SK-N-SH (cell line): ENCODE measurements at regions not wholly inside any gene's neighbourhood (a gene's known extent, or its start where the extent isn't known, plus 50 kb on each side); places are given as distances from the start of the nearest gene placed in this dataset.

Experiments used
- ELF1 ChIP-seq: IDR thresholded peaks from 2 replicates; pipeline ENCODE4 v1.4.0; 2012
- EP300 ChIP-seq, 2 experiments: IDR thresholded peaks; 2 replicates each; pipeline versions ENCODE4 v1.4.0 to v1.6.1; 2012; ENCODE audit warnings: borderline replicate concordance in 1 of 2, low read depth in 1 of 2, low read length in 1 of 2
- FOSL2 ChIP-seq: IDR thresholded peaks from 2 replicates; pipeline ENCODE4 v1.4.0; 2012; ENCODE audit warnings: low read depth, mild to moderate bottlenecking, moderate library complexity, borderline replicate concordance
- GATA2 ChIP-seq: sonication (generic); formaldehyde crosslinking; IDR thresholded peaks from 2 replicates; pipeline ENCODE4 v1.5.0; 2020; ENCODE audit warnings: mild to moderate bottlenecking, missing genetic modification reagents
- POLR2AphosphoS5 ChIP-seq: IDR thresholded peaks from 2 replicates; pipeline ENCODE4 v1.6.1; 2012; ENCODE audit warnings: low read depth, low read length
- RXRA ChIP-seq: IDR thresholded peaks from 2 replicates; pipeline ENCODE4 v1.4.0; 2012; ENCODE audit warnings: low read depth, mild to moderate bottlenecking, borderline replicate concordance
- TAF1 ChIP-seq: IDR thresholded peaks from 2 replicates; pipeline ENCODE4 v1.6.1; 2012; ENCODE audit warnings: low read depth, mild to moderate bottlenecking, low read length, moderate library complexity, borderline replicate concordance
- TCF12 ChIP-seq: IDR thresholded peaks from 2 replicates; pipeline ENCODE4 v1.4.0; 2012
- TEAD4 ChIP-seq: IDR thresholded peaks from 2 replicates; pipeline ENCODE4 v1.4.0; 2012; ENCODE audit warnings: mild to moderate bottlenecking, borderline replicate concordance; ENCODE audit not compliant: insufficient read depth
- TF ChIP-seq, protein P1 (sequence below): fragments of 200-600 bp; sonication (generic); IDR thresholded peaks from 2 replicates; pipeline ENCODE4 v1.6.1; 2017; ENCODE audit warnings: antibody characterized with exemption, mild to moderate bottlenecking, moderate library complexity
- TF ChIP-seq, protein P2 (sequence below): IDR thresholded peaks from 2 replicates; pipeline ENCODE4 v1.4.0; 2012; ENCODE audit warnings: low read depth, borderline replicate concordance
- TF ChIP-seq, protein P3 (sequence below): IDR thresholded peaks from 2 replicates; pipeline ENCODE4; 2012
- TF ChIP-seq, protein P4 (sequence below): IDR thresholded peaks from 2 replicates; pipeline ENCODE4 v1.6.1; 2012; ENCODE audit warnings: mild to moderate bottlenecking, low read depth, low read length, moderate library complexity

DNA sequence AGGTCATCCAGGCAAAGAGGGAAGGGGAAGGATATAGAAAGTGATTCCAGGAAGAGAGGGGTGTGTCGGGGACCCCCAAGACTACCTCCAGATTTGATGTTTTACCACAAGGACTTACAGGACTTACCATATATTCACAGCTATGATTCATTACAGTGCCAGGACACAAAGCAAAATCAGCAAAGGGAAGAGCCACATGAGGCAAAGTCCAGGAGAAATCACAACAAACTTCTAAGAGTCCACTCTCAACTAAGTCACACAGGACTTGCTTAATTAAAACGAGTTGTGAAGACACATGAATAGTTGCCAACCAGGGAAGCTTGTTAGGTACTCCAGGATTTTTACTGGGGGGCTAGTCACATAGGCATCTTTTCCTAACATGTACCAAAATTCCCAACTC, 217.3 kb downstream of the TTLL7 start:
- TF ChIP-seq, protein P1, sequence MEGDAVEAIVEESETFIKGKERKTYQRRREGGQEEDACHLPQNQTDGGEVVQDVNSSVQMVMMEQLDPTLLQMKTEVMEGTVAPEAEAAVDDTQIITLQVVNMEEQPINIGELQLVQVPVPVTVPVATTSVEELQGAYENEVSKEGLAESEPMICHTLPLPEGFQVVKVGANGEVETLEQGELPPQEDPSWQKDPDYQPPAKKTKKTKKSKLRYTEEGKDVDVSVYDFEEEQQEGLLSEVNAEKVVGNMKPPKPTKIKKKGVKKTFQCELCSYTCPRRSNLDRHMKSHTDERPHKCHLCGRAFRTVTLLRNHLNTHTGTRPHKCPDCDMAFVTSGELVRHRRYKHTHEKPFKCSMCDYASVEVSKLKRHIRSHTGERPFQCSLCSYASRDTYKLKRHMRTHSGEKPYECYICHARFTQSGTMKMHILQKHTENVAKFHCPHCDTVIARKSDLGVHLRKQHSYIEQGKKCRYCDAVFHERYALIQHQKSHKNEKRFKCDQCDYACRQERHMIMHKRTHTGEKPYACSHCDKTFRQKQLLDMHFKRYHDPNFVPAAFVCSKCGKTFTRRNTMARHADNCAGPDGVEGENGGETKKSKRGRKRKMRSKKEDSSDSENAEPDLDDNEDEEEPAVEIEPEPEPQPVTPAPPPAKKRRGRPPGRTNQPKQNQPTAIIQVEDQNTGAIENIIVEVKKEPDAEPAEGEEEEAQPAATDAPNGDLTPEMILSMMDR, result no peak
- no peak for TF ChIP-seq POLR2AphosphoS5
- TF ChIP-seq GATA2 (CRISPR knock-in tag), result no peak
- no peak for TF ChIP-seq TAF1
- TF ChIP-seq, protein P2, sequence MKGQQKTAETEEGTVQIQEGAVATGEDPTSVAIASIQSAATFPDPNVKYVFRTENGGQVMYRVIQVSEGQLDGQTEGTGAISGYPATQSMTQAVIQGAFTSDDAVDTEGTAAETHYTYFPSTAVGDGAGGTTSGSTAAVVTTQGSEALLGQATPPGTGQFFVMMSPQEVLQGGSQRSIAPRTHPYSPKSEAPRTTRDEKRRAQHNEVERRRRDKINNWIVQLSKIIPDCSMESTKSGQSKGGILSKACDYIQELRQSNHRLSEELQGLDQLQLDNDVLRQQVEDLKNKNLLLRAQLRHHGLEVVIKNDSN, result no peak
- TF ChIP-seq TCF12, result no peak
- no peak for TF ChIP-seq FOSL2
- no peak for TF ChIP-seq EP300 (IDR thresholded peaks at IDR 0.05; ENCODE audit: borderline replicate concordance in 1 of 2, low read depth in 1 of 2, low read length in 1 of 2)
- TF ChIP-seq TEAD4, result no peak
- TF ChIP-seq, protein P3, sequence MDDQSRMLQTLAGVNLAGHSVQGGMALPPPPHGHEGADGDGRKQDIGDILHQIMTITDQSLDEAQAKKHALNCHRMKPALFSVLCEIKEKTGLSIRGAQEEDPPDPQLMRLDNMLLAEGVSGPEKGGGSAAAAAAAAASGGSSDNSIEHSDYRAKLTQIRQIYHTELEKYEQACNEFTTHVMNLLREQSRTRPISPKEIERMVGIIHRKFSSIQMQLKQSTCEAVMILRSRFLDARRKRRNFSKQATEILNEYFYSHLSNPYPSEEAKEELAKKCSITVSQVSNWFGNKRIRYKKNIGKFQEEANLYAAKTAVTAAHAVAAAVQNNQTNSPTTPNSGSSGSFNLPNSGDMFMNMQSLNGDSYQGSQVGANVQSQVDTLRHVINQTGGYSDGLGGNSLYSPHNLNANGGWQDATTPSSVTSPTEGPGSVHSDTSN, result no peak
- no peak for TF ChIP-seq RXRA
- TF ChIP-seq ELF1, result no peak
- TF ChIP-seq, protein P4, sequence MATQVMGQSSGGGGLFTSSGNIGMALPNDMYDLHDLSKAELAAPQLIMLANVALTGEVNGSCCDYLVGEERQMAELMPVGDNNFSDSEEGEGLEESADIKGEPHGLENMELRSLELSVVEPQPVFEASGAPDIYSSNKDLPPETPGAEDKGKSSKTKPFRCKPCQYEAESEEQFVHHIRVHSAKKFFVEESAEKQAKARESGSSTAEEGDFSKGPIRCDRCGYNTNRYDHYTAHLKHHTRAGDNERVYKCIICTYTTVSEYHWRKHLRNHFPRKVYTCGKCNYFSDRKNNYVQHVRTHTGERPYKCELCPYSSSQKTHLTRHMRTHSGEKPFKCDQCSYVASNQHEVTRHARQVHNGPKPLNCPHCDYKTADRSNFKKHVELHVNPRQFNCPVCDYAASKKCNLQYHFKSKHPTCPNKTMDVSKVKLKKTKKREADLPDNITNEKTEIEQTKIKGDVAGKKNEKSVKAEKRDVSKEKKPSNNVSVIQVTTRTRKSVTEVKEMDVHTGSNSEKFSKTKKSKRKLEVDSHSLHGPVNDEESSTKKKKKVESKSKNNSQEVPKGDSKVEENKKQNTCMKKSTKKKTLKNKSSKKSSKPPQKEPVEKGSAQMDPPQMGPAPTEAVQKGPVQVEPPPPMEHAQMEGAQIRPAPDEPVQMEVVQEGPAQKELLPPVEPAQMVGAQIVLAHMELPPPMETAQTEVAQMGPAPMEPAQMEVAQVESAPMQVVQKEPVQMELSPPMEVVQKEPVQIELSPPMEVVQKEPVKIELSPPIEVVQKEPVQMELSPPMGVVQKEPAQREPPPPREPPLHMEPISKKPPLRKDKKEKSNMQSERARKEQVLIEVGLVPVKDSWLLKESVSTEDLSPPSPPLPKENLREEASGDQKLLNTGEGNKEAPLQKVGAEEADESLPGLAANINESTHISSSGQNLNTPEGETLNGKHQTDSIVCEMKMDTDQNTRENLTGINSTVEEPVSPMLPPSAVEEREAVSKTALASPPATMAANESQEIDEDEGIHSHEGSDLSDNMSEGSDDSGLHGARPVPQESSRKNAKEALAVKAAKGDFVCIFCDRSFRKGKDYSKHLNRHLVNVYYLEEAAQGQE, result no peak
